Activated B cell treated with CpG ODN at 0.5 μM for 24 hours (primary cell): ENCODE measurements at regions not wholly inside any gene's neighbourhood (a gene's known extent, or its start where the extent isn't known, plus 50 kb on each side); places are given as distances from the start of the nearest gene placed in this dataset.

Source experiments
- ATAC-seq: fragments of 200-7000 bp; cut with Tn5 transposase; one replicate; pipeline ENCODE4 v1.10.0; 2021; ENCODE audit warnings: low read depth, mild to moderate bottlenecking, moderate library complexity
- CTCF ChIA-PET: fragments of 350-600 bp; sonication (Branson Sonifier 250); formaldehyde crosslinking; loops from one replicate; lab custom pipeline; 2021; ENCODE audit warnings: antibody characterized with exemption; lab: Charles Lee
- POLR2A ChIA-PET: fragments of 350-600 bp; sonication (Branson Sonifier 250); formaldehyde crosslinking; loops from one replicate; lab custom pipeline; 2021; ENCODE audit warnings: antibody characterized with exemption; lab: Charles Lee
- DNase-seq: peaks from one replicate; pipeline ENCODE4 v3.0.0; 2022
- H3K27ac Mint-ChIP-seq: one replicate; pipeline ENCODE4 v1.8.0; 2020; ENCODE audit warnings: mixed read lengths
- H3K27me3 Mint-ChIP-seq: one replicate; pipeline ENCODE4 v1.8.0; 2021; ENCODE audit warnings: mixed read lengths
- H3K36me3 Mint-ChIP-seq: one replicate; pipeline ENCODE4 v1.8.0; 2021; ENCODE audit warnings: low read depth, mixed read lengths
- H3K4me1 Mint-ChIP-seq: one replicate; pipeline ENCODE4 v1.8.0; 2021; ENCODE audit warnings: mixed read lengths
- H3K4me3 Mint-ChIP-seq: one replicate; pipeline ENCODE4 v1.8.0; 2020; ENCODE audit warnings: mild to moderate bottlenecking, mixed read lengths
- H3K9me3 Mint-ChIP-seq: one replicate; pipeline ENCODE4 v1.8.0; 2020; ENCODE audit warnings: mixed read lengths
- intact Hi-C: fragments of 100-400 bp; cut with micrococcal nuclease; formaldehyde crosslinking; loops from one replicate; pipeline ENCODE4 v1.15.1; 2024
- TF ChIP-seq, protein P1 (sequence below): fragments of 200-600 bp; IDR thresholded peaks from one replicate; pipeline ENCODE4 v1.8.0; 2022; ENCODE audit warnings: antibody characterized with exemption, mild to moderate bottlenecking

DNA sequence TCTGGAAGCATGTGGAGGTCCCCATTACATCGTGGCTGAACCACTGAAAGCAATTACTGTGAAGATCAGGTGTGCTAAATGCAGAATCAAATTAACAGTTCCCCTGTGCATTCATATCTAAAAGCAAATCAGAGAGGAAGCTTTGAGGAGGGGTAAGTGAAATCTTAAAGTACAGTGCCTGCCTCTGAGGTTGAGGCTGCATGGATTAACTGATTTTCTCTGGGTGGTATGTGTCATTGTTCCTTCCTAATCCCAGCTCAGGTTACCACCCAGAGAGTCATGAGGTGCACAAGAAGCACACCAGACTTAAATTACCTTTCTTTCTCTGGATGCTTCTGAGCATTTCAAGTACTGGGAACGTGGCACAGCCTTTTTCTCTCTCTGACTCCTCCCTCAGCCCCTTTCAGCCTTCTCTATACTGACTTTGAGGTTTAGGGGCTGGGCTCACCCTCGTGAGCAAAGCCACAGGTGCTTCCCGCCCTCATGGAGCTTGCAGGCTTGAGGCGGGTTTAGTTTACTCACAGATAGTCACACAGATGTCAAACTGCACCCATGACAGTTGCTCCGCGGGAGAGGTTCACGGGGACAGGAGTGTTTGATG, 237.6 kb upstream of the CRY1 start:
- Mint-ChIP-seq H3K27ac (no peak overlapping the region), H3K4me3 (no peak overlapping the region), H3K27me3 (peaks cover 32% of the 10 kb centered on the region), H3K4me1 (no peaks in the 10 kb centered on the region), H3K36me3 (no peaks in the 10 kb centered on the region), H3K9me3 (no peaks in the 10 kb centered on the region)
- POLR2A ChIA-PET: no interaction called here
- TF ChIP-seq, protein P1, sequence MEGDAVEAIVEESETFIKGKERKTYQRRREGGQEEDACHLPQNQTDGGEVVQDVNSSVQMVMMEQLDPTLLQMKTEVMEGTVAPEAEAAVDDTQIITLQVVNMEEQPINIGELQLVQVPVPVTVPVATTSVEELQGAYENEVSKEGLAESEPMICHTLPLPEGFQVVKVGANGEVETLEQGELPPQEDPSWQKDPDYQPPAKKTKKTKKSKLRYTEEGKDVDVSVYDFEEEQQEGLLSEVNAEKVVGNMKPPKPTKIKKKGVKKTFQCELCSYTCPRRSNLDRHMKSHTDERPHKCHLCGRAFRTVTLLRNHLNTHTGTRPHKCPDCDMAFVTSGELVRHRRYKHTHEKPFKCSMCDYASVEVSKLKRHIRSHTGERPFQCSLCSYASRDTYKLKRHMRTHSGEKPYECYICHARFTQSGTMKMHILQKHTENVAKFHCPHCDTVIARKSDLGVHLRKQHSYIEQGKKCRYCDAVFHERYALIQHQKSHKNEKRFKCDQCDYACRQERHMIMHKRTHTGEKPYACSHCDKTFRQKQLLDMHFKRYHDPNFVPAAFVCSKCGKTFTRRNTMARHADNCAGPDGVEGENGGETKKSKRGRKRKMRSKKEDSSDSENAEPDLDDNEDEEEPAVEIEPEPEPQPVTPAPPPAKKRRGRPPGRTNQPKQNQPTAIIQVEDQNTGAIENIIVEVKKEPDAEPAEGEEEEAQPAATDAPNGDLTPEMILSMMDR: no peak
- ATAC-seq: no peak
- CTCF ChIA-PET: no interaction called here
- DNase-seq: no peak
- intact Hi-C loops: no loop called here

DNA sequence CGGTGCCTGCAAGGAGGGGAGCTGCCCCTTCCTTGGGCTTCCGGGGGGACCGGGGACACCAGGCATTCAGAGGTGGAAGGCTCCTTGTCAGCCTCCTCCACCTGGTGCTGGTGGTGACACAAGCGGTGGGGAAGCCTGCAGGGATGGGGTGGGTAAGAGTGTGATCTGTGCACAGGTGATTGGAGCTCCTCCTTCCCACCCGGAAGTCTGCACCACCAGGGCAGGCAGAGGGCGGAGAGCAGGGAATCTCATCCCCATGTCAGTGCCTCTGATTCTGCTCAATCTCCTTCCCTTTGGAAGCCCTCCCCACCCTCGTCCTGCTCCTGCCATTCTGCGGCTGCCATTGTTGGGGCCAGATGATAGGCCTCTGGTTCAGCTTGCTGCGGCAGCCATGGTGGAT, 238.1 kb upstream of the CRY1 start:
- DNase-seq (no peak), ATAC-seq (no peak)
- ChIA-PET CTCF (no interaction called here), POLR2A (no interaction called here)
- H3K27ac Mint-ChIP-seq: no peak overlapping the region
- intact Hi-C loops: no loop called here
- TF ChIP-seq, protein P1: no peak
- no peaks in the 10 kb centered on the region for H3K36me3 Mint-ChIP-seq
- H3K4me1 Mint-ChIP-seq: no peaks in the 10 kb centered on the region
- no peak overlapping the region for H3K4me3 Mint-ChIP-seq
- H3K9me3 Mint-ChIP-seq: no peaks in the 10 kb centered on the region
- H3K27me3 Mint-ChIP-seq: peaks cover 30% of the 10 kb centered on the region

DNA sequence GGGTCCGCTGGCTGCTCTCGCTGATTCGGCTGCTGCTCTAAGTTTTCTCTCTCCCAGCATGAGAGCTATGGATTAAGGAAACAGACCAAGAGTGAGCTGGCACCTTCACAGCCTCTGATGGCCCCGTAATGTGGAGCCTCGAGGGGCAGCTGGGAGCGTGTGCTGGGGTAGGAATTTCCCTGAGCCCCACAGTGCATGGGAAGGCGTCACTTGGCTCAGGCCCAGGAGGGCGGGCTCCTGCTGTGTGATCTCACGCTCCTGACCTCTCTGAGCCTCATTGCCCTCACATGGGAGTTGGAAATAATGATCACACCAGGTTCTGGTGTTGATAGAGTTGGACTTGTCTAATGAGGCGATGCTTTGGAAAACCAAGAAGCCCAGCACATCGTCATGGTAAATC, 238.6 kb upstream of the CRY1 start:
- TF ChIP-seq, protein P1: no peak
- Mint-ChIP-seq H3K27ac (no peak overlapping the region), H3K36me3 (no peaks in the 10 kb centered on the region), H3K27me3 (peaks cover 30% of the 10 kb centered on the region), H3K9me3 (no peaks in the 10 kb centered on the region), H3K4me1 (no peaks in the 10 kb centered on the region), H3K4me3 (no peak overlapping the region)
- ChIA-PET CTCF (no interaction called here), POLR2A (no interaction called here)
- DNase-seq: no peak
- intact Hi-C loops: no loop called here
- no peak for ATAC-seq

DNA sequence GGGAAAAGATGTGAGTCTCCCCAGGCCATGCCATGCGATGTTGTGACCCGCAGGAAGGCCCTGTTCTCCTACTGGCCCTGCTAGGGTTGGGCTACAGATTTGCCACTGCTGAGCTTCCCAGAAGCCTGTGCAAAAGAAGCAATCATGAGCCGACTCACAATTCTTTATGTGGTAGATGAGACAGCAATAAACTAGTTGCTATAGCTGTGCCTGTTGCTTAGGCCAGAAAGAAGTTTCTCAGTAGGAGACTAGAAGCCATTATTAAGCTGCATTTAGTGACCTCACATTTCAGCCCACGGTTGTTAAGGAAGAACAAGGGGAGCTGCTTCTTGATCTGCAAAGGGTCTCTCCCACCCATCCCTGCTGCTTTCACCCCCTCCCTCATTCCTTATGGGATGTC, 239.4 kb upstream of the CRY1 start:
- intact Hi-C loops: no loop called here
- no peaks in the 10 kb centered on the region for H3K4me1 Mint-ChIP-seq
- ATAC-seq: no peak
- POLR2A ChIA-PET: no interaction called here
- H3K4me3 Mint-ChIP-seq: no peak overlapping the region
- DNase-seq: no peak
- TF ChIP-seq, protein P1: no peak
- CTCF ChIA-PET: no interaction called here
- peaks cover 33% of the 10 kb centered on the region for H3K27me3 Mint-ChIP-seq
- no peak overlapping the region for H3K27ac Mint-ChIP-seq
- no peaks in the 10 kb centered on the region for H3K36me3 Mint-ChIP-seq
- H3K9me3 Mint-ChIP-seq: no peaks in the 10 kb centered on the region

DNA sequence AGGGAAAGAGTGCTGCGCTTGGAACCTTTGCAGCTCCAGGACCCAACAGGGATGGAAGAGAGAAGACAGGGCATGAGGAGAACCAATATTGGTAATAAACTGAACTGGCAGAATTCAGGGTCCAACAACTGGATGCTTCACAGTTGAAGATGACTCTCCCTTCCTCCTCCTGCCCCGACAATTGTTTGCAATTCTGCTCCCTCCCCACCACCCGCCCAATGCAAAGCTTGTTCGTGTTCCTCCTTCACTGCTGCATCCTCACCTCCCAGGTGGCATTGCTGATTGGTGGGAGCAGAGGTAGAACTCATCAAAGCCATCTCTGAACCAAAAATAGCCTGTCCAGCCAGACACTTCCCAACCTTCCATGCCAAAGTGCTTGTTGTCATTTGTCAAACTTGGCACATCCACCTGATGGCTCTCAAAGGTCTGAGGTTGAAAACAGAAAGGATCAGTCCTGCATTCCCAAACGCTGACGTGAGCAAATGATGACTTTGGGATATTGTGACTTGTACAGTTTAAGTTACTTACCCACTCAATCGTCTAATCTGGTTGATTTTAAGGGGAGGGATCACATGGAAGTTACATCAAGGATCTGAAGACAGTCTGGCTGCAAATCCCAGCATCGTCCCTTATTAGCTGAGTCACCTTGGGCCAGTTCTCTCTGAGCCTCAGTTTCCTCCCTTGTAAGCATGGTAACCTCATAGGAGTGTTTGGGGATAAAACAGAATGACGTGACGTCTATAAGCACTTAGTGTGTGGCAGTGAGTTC, 242.6 kb upstream of the CRY1 start:
- TF ChIP-seq, protein P1: no peak
- POLR2A ChIA-PET: no interaction called here
- Mint-ChIP-seq H3K9me3 (no peaks in the 10 kb centered on the region), H3K36me3 (no peaks in the 10 kb centered on the region), H3K27ac (no peak overlapping the region), H3K27me3 (peaks cover 15% of the 10 kb centered on the region), H3K4me1 (no peaks in the 10 kb centered on the region), H3K4me3 (no peak overlapping the region)
- DNase-seq (no peak), ATAC-seq (no peak)
- intact Hi-C loops: no loop called here
- CTCF ChIA-PET: no interaction called here
